Endodermal cell (in vitro differentiated cells): ENCODE measurements at regions not wholly inside any gene's neighbourhood (a gene's known extent, or its start where the extent isn't known, plus 50 kb on each side); places are given as distances from the start of the nearest gene placed in this dataset.

ENCODE experiments used
- DNase-seq: peaks from one replicate; pipeline ENCODE4 v3.0.0-alpha.2; 2017
- H3K27ac ChIP-seq: 2 replicates; pipeline ENCODE4 v1.5.1; 2013; ENCODE audit warnings: mild to moderate bottlenecking, low read depth, low read length, moderate library complexity
- H3K27me3 ChIP-seq: 2 replicates; pipeline ENCODE4 v1.6.1; 2013; ENCODE audit warnings: mild to moderate bottlenecking, low read length, moderate library complexity; ENCODE audit not compliant: insufficient read depth, control insufficient read depth, poor library complexity, severe bottlenecking
- H3K36me3 ChIP-seq: 2 replicates; pipeline ENCODE4 v1.7.0; 2013; ENCODE audit warnings: mild to moderate bottlenecking, low read length, moderate library complexity; ENCODE audit not compliant: control insufficient read depth, insufficient read depth
- H3K4me1 ChIP-seq: one replicate; pipeline ENCODE4 v1.7.0; 2013; ENCODE audit warnings: low read length; ENCODE audit not compliant: control insufficient read depth, insufficient read depth
- H3K4me3 ChIP-seq: 2 replicates; pipeline ENCODE4 v1.5.1; 2013; ENCODE audit warnings: mild to moderate bottlenecking, low read length, moderate library complexity
- H3K9ac ChIP-seq: 2 replicates; pipeline ENCODE4 v1.6.1; 2013; ENCODE audit warnings: mild to moderate bottlenecking, low read length, moderate library complexity; ENCODE audit not compliant: poor library complexity, severe bottlenecking; ENCODE audit errors: extremely low read depth
- H3K9me3 ChIP-seq: 2 replicates; pipeline ENCODE4 v1.6.1; 2013; ENCODE audit warnings: mild to moderate bottlenecking, low read length, moderate library complexity; ENCODE audit not compliant: control insufficient read depth
- H3K27ac Mint-ChIP-seq: 2 replicates; pipeline ENCODE4 v1.8.0; 2020; ENCODE audit warnings: mixed read lengths
- H3K27me3 Mint-ChIP-seq: 2 replicates; pipeline ENCODE4 v1.8.0; 2021; ENCODE audit warnings: mild to moderate bottlenecking, mixed read lengths; ENCODE audit not compliant: insufficient read depth
- H3K36me3 Mint-ChIP-seq: 2 replicates; pipeline ENCODE4 v1.8.0; 2020; ENCODE audit warnings: low read depth, mixed read lengths
- H3K4me1 Mint-ChIP-seq: 2 replicates; pipeline ENCODE4 v1.8.0; 2020; ENCODE audit warnings: mixed read lengths
- H3K4me3 Mint-ChIP-seq: 2 replicates; pipeline ENCODE4 v1.8.0; 2020; ENCODE audit warnings: mild to moderate bottlenecking, moderate library complexity, mixed read lengths
- H3K9me3 Mint-ChIP-seq: 2 replicates; pipeline ENCODE4 v1.8.0; 2020; ENCODE audit warnings: mild to moderate bottlenecking, mixed read lengths
- CTCF ChIP-seq: fragments of 200-600 bp; sonication (generic); conservative IDR thresholded peaks from 2 replicates; pipeline ENCODE4 v1.5.0; 2021; ENCODE audit warnings: antibody characterized with exemption, mild to moderate bottlenecking
- WGBS, 2 experiments: methylation state at CpG; one replicate each; pipeline versions ENCODE4 v1.1.5 to v1.1.7; 2013; ENCODE audit warnings: missing lambda C conversion rate in 2 of 2, mixed read lengths in 1 of 2; ENCODE audit not compliant: insufficient coverage in 1 of 2, insufficient read length in 1 of 2; 5-methylcytosine and 5-hydroxymethylcytosine counted together

- Histone ChIP-seq H3K27ac (no peak overlapping the region), H3K27me3 (no peaks in the 10 kb centered on the region), H3K9ac (no peak overlapping the region), H3K36me3 (no peaks in the 10 kb centered on the region), H3K9me3 (no peaks in the 10 kb centered on the region), H3K4me3 (no peak overlapping the region), H3K4me1 (no peaks in the 10 kb centered on the region)
- no peak for TF ChIP-seq CTCF
- Mint-ChIP-seq H3K27me3 (no peaks in the 10 kb centered on the region), H3K36me3 (peaks cover 3% of the 10 kb centered on the region), H3K9me3 (peaks cover 3% of the 10 kb centered on the region), H3K27ac (no peak overlapping the region), H3K4me1 (no peaks in the 10 kb centered on the region), H3K4me3 (no peak overlapping the region)
- WGBS, 2 experiments: 97 to 100% methylated on average over 1 to 5 of the region's 5 CpGs
- DNase-seq: no peak
These were observed 608.0 kb downstream of the SUCLG1 start for GRCh38 chr2:83851066-83851465.

GRCh38 chr2:83850071-83850725, 608.9 kb downstream of the SUCLG1 start:
- Mint-ChIP-seq H3K27ac (no peak overlapping the region), H3K4me3 (no peak overlapping the region), H3K4me1 (no peaks in the 10 kb centered on the region), H3K9me3 (peaks cover 3% of the 10 kb centered on the region), H3K27me3 (no peaks in the 10 kb centered on the region), H3K36me3 (peaks cover 3% of the 10 kb centered on the region)
- no peak overlapping the region for H3K9ac ChIP-seq
- no peak overlapping the region for H3K27ac ChIP-seq
- no peak for DNase-seq
- H3K27me3 ChIP-seq: no peaks in the 10 kb centered on the region
- TF ChIP-seq CTCF: no peak
- whole genome bisulfite sequencing, 2 experiments: 93 to 100% methylated on average over 1 to 2 of the region's 3 CpGs
- no peaks in the 10 kb centered on the region for H3K9me3 ChIP-seq
- H3K36me3 ChIP-seq: no peaks in the 10 kb centered on the region
- H3K4me1 ChIP-seq: no peaks in the 10 kb centered on the region
- no peak overlapping the region for H3K4me3 ChIP-seq

- 100% methylated on average over 2 of the region's 2 CpGs; no CpG with 5 or more reads in 1 of the 2 experiments for WGBS, 2 experiments
- H3K4me1 ChIP-seq: no peaks in the 10 kb centered on the region
- no peak overlapping the region for H3K27ac ChIP-seq
- no peaks in the 10 kb centered on the region for H3K9me3 ChIP-seq
- H3K27me3 Mint-ChIP-seq: no peaks in the 10 kb centered on the region
- no peak overlapping the region for H3K4me3 ChIP-seq
- H3K9me3 Mint-ChIP-seq: peaks cover 3% of the 10 kb centered on the region
- no peaks in the 10 kb centered on the region for H3K36me3 ChIP-seq
- H3K9ac ChIP-seq: no peak overlapping the region
- no peak overlapping the region for H3K27ac Mint-ChIP-seq
- no peaks in the 10 kb centered on the region for H3K27me3 ChIP-seq
- TF ChIP-seq CTCF: peak; percentile 56
- peaks cover 3% of the 10 kb centered on the region for H3K36me3 Mint-ChIP-seq
- no peak overlapping the region for H3K4me3 Mint-ChIP-seq
- DNase-seq: no peak
- no peaks in the 10 kb centered on the region for H3K4me1 Mint-ChIP-seq
These were observed 614.6 kb downstream of the SUCLG1 start for GRCh38 chr2:83844490-83844889.
